ENCODE measurements at regions not wholly inside any gene's neighbourhood (a gene's known extent, or its start where the extent isn't known, plus 50 kb on each side); places are given as distances from the start of the nearest gene placed in this dataset.

DNA sequence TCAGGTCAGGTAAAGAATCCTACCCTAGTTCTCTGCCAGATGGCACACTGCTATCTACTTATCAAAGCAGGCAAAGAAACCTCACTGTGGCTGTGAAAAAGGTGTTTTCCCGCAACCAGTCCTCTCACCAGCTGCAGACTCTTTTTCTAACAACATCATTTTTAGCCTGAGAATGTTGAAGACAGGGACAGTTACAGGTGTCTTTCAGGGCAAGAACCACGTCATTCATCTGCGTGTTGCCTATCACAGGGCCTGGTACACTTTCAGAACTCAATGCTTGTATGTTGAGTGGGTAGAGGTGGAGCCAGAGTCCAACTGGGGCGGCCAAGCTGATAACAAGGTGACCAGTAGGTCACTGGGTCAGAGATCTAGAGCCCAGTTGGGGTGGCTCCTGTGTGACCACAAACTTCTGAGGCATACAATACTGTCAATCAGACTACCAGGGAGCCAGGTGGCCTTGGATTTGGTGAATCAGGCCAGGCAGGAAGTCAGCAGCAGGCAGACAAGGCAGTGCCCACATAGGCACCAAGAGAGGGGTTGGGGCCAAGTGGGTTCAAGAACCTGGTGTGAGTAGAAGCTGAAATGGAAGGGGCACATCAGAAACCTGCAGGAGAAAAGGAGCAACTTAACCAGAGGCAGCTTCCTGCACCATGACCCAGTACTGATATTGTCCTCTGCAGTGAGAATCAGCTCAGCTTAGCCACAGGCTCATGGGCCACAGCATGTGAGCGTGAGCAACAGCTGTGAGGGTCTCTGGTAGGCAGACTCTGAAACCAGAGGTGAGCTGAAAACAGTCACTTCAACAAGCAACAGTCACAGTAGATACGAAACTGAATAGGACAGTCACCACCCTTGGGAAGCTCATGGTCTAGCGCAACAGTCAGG is 123.6 kb downstream of the DTL start:
- no TSS peak for BruUV-seq (replicated peaks)
- ATAC-seq = peak; percentile 45
- Histone ChIP-seq H3K36me3 (ENCODE audit: control insufficient read depth, insufficient read depth, low read length) (no peaks in the 10 kb centered on the region), H3K9me3 (replicated peaks; ENCODE audit: control insufficient read depth, insufficient read depth, low read depth, low read length) (no peaks in the 10 kb centered on the region; the same call in 1 of the 2 replicates), H3K27me3 (ENCODE audit: control insufficient read depth in 2 of 2, insufficient read depth in 2 of 2, low read length in 2 of 2) (no peaks in the 10 kb centered on the region), H3K4me1 (replicated peaks in 1 of 2; ENCODE audit: control insufficient read depth in 2 of 2, insufficient read depth in 2 of 2, low read length in 2 of 2) (peaks cover 35 to 46% of the 10 kb centered on the region in 2 experiments), H3K27ac (ENCODE audit: extremely low read depth, low read depth, low read length) (peak overlapping the region; percentile 7; the same call in 1 of the 3 replicates), H3K4me2 (ENCODE audit: insufficient read depth, low read length) (peak overlapping the region; percentile 44; the same call in 1 of the 2 replicates), H3K9me1 (ENCODE audit: control insufficient read depth, insufficient read depth, low read length) (no peaks in the 10 kb centered on the region), H2AFZ (ENCODE audit: low read depth, low read length) (peak overlapping the region; percentile 37), H3K79me2 (ENCODE audit: control insufficient read depth, insufficient read depth, low read length) (no peaks in the 10 kb centered on the region), H3K9ac (ENCODE audit: insufficient read depth in 1 of 2, low read depth in 2 of 2, low read length in 2 of 2) (peak overlapping the region in 1 of 2 experiments; percentile 22; a peak in 1 of 4 replicates), H3K4me3 (no peak overlapping the region), H4K20me1 (replicated peaks; ENCODE audit: control insufficient read depth, insufficient read depth, low read length) (no peaks in the 10 kb centered on the region)
- DNase-seq (ENCODE audit: extremely low read depth in 1 of 4, low spot score in 3 of 4) = peak in 3 of 4 experiments; percentile 45 to 69 (median 45)
- in situ Hi-C loops (cut with MboI) = no loop called here
- ChIA-PET POLR2A (interaction anchor here (1.1 to 2.1 kb wide), 2 partner anchors 10 to 47 kb away, joined by 3 to 8 read pairs; no protein-coding TSS in a partner anchor), CTCF (ENCODE audit: low intra/inter-chr PET ratio) (no interaction called here)
- FAIRE-seq = no peak
- intact Hi-C loops (cut with micrococcal nuclease) = loop anchor here (10.0 kb wide), 1 partner anchor 84 kb away; no protein-coding TSS in a partner anchor
- WGBS (ENCODE audit: insufficient coverage, low coverage, missing lambda C conversion rate) = 61% methylated on average over 7 of the region's 7 CpGs
- TF ChIP-seq, protein P1, sequence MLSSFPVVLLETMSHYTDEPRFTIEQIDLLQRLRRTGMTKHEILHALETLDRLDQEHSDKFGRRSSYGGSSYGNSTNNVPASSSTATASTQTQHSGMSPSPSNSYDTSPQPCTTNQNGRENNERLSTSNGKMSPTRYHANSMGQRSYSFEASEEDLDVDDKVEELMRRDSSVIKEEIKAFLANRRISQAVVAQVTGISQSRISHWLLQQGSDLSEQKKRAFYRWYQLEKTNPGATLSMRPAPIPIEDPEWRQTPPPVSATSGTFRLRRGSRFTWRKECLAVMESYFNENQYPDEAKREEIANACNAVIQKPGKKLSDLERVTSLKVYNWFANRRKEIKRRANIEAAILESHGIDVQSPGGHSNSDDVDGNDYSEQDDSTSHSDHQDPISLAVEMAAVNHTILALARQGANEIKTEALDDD (IDR thresholded peaks at IDR 0.05) = peak; percentile 30; the same call in 1 of the 2 replicates
- no peak; the same call in 1 of the 2 replicates for TF ChIP-seq GATA2 (CRISPR knock-in tag; IDR thresholded peaks at IDR 0.05)
- TF ChIP-seq SMAD3 (CRISPR knock-in tag; conservative IDR thresholded peaks at IDR 0.05) = 0 out of 2 replicates have a peak, but pooled peaks have one; percentile 23
- TF ChIP-seq MCM5 (IDR thresholded peaks at IDR 0.05; ENCODE audit: low read depth) = no peak
- TF ChIP-seq TCF7 (IDR thresholded peaks at IDR 0.05; ENCODE audit: borderline replicate concordance) = peak; percentile 32; the same call in 1 of the 2 replicates
- TF ChIP-seq CUX1 (CRISPR knock-in tag; IDR thresholded peaks at IDR 0.05) = peak; percentile 62; the same call in 1 of the 2 replicates
- TF ChIP-seq, protein P2, sequence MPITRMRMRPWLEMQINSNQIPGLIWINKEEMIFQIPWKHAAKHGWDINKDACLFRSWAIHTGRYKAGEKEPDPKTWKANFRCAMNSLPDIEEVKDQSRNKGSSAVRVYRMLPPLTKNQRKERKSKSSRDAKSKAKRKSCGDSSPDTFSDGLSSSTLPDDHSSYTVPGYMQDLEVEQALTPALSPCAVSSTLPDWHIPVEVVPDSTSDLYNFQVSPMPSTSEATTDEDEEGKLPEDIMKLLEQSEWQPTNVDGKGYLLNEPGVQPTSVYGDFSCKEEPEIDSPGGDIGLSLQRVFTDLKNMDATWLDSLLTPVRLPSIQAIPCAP (CRISPR knock-in tag; IDR thresholded peaks at IDR 0.05; ENCODE audit: borderline replicate concordance) = no peak
- TF ChIP-seq ELK1 (CRISPR knock-in tag; IDR thresholded peaks at IDR 0.05) = no peak
- no peak for TF ChIP-seq MCM7 (IDR thresholded peaks at IDR 0.05)
- TF ChIP-seq MEIS2 (IDR thresholded peaks at IDR 0.05; ENCODE audit: partially characterized antibody) = peak; percentile 42
- peak; percentile 44; the same call in 1 of the 2 replicates for TF ChIP-seq NCOR1 (IDR thresholded peaks at IDR 0.05)
- TF ChIP-seq KDM1A (IDR thresholded peaks at IDR 0.05) = 0 out of 4 replicates have a peak, but pooled peaks of 1 of the 2 experiments have one; percentile 13
